ENCODE measurements at regions not wholly inside any gene's neighbourhood (a gene's known extent, or its start where the extent isn't known, plus 50 kb on each side); places are given as distances from the start of the nearest gene placed in this dataset.

DNA sequence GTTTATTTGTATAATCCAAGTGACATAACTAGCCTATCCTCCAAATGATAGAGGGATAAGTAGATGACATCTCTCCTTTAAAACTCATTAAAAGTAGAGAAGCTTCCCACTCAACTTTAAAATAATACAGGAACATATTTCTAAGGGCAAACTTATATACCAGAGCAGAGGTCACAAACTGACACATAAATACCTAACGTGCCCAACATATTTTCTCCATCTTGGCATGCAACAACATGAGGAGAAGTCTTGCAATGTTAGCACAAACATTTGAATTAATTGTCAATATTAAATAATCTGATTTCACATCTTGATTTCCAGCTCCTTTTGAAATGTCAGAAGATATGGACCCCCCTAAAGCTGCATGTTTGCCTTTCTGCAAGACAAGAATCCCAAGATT, 335.0 kb downstream of the DEPDC1B start:
- TF ChIP-seq, protein P1, sequence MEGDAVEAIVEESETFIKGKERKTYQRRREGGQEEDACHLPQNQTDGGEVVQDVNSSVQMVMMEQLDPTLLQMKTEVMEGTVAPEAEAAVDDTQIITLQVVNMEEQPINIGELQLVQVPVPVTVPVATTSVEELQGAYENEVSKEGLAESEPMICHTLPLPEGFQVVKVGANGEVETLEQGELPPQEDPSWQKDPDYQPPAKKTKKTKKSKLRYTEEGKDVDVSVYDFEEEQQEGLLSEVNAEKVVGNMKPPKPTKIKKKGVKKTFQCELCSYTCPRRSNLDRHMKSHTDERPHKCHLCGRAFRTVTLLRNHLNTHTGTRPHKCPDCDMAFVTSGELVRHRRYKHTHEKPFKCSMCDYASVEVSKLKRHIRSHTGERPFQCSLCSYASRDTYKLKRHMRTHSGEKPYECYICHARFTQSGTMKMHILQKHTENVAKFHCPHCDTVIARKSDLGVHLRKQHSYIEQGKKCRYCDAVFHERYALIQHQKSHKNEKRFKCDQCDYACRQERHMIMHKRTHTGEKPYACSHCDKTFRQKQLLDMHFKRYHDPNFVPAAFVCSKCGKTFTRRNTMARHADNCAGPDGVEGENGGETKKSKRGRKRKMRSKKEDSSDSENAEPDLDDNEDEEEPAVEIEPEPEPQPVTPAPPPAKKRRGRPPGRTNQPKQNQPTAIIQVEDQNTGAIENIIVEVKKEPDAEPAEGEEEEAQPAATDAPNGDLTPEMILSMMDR (conservative IDR thresholded peaks at IDR 0.05; ENCODE audit: low read length) = no peak
- TF ChIP-seq EZH2phosphoT487 (IDR thresholded peaks at IDR 0.05; ENCODE audit: borderline replicate concordance) = no peak

All from Loucy (cell line).